Right atrium auricular region (tissue), 2 donors: ENCODE measurements at regions not wholly inside any gene's neighbourhood (a gene's known extent, or its start where the extent isn't known, plus 50 kb on each side); places are given as distances from the start of the nearest gene placed in this dataset.

Experiments
- DNase-seq: peaks from one replicate; pipeline ENCODE4 v3.0.0-alpha.2; 2019; ENCODE audit warnings: low spot score
- H3K27ac ChIP-seq, 2 donors: fragments of 200-600 bp; sonication (generic); 1 replicate in 1 of 2; 2 replicates in 1 of 2; pipeline ENCODE4 v1.5.1; 2016 to 2019
- H3K27me3 ChIP-seq, 2 donors: fragments of 200-600 bp; sonication (generic); one replicate each; pipeline versions ENCODE4 v1.5.1 to v1.6.0; 2017 to 2019
- H3K36me3 ChIP-seq: fragments of 200-600 bp; sonication (generic); one replicate; pipeline ENCODE4 v1.5.1; 2016
- H3K4me1 ChIP-seq, 2 donors: fragments of 200-600 bp; sonication (generic); one replicate each; pipeline versions ENCODE4 v1.5.1 to v1.6.0; 2017 to 2019
- H3K4me3 ChIP-seq, 2 donors: fragments of 200-600 bp; sonication (generic); 1 replicate in 1 of 2; 2 replicates in 1 of 2; pipeline ENCODE4 v1.5.1; 2017 to 2019; ENCODE audit warnings: mild to moderate bottlenecking in 1 of 2, moderate library complexity in 1 of 2
- H3K9me3 ChIP-seq, 2 donors: fragments of 200-600 bp; sonication (generic); one replicate each; pipeline ENCODE4 v1.5.1; 2019
- TF ChIP-seq, protein P1 (sequence below), 2 donors: fragments of 200-600 bp; sonication (generic); IDR thresholded peaks; one replicate each; pipeline ENCODE4 v1.5.1; 2019; ENCODE audit warnings: antibody characterized with exemption in 2 of 2

- DNase-seq = no peak
- Histone ChIP-seq H3K36me3 (no peaks in the 10 kb centered on the region), H3K4me3 (no peak overlapping the region), H3K27me3 (no peaks in the 10 kb centered on the region), H3K4me1 (no peaks in the 10 kb centered on the region), H3K27ac (no peak overlapping the region), H3K9me3 (no peaks in the 10 kb centered on the region)
- TF ChIP-seq, protein P1, sequence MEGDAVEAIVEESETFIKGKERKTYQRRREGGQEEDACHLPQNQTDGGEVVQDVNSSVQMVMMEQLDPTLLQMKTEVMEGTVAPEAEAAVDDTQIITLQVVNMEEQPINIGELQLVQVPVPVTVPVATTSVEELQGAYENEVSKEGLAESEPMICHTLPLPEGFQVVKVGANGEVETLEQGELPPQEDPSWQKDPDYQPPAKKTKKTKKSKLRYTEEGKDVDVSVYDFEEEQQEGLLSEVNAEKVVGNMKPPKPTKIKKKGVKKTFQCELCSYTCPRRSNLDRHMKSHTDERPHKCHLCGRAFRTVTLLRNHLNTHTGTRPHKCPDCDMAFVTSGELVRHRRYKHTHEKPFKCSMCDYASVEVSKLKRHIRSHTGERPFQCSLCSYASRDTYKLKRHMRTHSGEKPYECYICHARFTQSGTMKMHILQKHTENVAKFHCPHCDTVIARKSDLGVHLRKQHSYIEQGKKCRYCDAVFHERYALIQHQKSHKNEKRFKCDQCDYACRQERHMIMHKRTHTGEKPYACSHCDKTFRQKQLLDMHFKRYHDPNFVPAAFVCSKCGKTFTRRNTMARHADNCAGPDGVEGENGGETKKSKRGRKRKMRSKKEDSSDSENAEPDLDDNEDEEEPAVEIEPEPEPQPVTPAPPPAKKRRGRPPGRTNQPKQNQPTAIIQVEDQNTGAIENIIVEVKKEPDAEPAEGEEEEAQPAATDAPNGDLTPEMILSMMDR (IDR thresholded peaks at IDR 0.05) = no peak
These were observed 154.3 kb upstream of the PLAAT1 start for GRCh38 chr3:193086681-193087080.

- TF ChIP-seq, protein P1 (IDR thresholded peaks at IDR 0.05) = no peak
These were observed 153.7 kb upstream of the PLAAT1 start for GRCh38 chr3:193087336-193087735.

DNA sequence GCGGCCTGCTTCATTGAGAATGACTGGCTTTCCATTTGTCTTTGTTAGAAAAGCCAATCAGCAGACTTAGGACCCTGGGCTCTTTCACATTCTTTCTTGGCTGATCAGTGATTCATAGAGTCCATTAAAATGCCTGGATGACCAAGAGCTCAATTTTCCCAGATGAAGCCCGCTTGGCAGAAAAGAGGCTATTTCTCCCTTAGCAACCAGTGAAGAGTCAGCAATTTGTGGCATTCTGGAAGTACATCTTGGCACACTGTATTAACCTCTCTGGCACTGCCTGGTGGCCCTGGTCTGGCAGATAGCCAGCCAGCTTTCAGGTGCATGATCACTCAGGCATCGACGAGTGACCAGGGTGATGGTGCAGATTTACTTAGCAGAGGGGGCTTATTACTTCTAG, 145.7 kb upstream of the PLAAT1 start:
- no peak overlapping the region for H3K27ac ChIP-seq
- H3K4me1 ChIP-seq = no peaks in the 10 kb centered on the region
- DNase-seq = no peak
- TF ChIP-seq, protein P1 (IDR thresholded peaks at IDR 0.05) = no peak
- no peak overlapping the region for H3K4me3 ChIP-seq
- H3K36me3 ChIP-seq = no peaks in the 10 kb centered on the region
- no peaks in the 10 kb centered on the region for H3K9me3 ChIP-seq
- H3K27me3 ChIP-seq = no peaks in the 10 kb centered on the region

More at GRCh38 chr3:193087336-193087735, 153.7 kb upstream of the PLAAT1 start:
- Histone ChIP-seq H3K4me3 (no peak overlapping the region), H3K27me3 (no peaks in the 10 kb centered on the region), H3K36me3 (no peaks in the 10 kb centered on the region), H3K27ac (no peak overlapping the region), H3K9me3 (no peaks in the 10 kb centered on the region), H3K4me1 (no peaks in the 10 kb centered on the region)
- no peak for DNase-seq

DNA sequence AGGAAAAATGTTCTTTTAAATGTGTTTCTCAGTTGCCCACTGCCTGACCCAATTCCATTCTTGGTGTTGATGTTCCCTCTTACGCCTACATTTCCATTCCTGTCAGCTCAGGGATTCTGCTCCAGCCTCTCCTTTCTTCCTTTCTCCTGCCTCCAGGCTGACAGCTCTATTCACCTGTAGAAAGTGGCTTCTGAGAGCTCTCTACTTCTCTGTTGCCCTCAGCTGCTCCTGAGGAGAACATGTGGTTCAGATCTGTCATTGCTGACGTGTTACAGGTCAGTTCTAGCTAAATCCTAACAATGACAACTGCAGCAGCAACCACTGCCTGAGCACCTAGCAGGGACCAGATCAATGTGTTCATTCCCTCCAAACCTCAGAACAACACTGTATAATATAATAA, 144.9 kb upstream of the PLAAT1 start:
- no peaks in the 10 kb centered on the region for H3K36me3 ChIP-seq
- H3K27ac ChIP-seq = no peak overlapping the region
- TF ChIP-seq, protein P1 (IDR thresholded peaks at IDR 0.05) = no peak
- H3K4me3 ChIP-seq = no peak overlapping the region
- no peaks in the 10 kb centered on the region for H3K9me3 ChIP-seq
- no peaks in the 10 kb centered on the region for H3K27me3 ChIP-seq
- no peaks in the 10 kb centered on the region for H3K4me1 ChIP-seq
- DNase-seq = no peak

- Histone ChIP-seq H3K4me3 (no peak overlapping the region), H3K36me3 (no peaks in the 10 kb centered on the region), H3K27me3 (no peaks in the 10 kb centered on the region), H3K27ac (no peak overlapping the region), H3K4me1 (no peaks in the 10 kb centered on the region), H3K9me3 (no peaks in the 10 kb centered on the region)
- no peak for DNase-seq
- TF ChIP-seq, protein P1 (IDR thresholded peaks at IDR 0.05) = no peak
These were observed 126.3 kb upstream of the PLAAT1 start for GRCh38 chr3:193114431-193115340.
